SU-DHL-6 (cell line): ENCODE measurements at regions not wholly inside any gene's neighbourhood (a gene's known extent, or its start where the extent isn't known, plus 50 kb on each side); places are given as distances from the start of the nearest gene placed in this dataset.

ENCODE experiments used
- CTCF ChIP-seq: fragments of 200-600 bp; sonication (generic); IDR thresholded peaks from one replicate; pipeline ENCODE4 v1.5.1; 2017; ENCODE audit warnings: antibody characterized with exemption, mild to moderate bottlenecking, low read length, moderate library complexity; ENCODE audit not compliant: insufficient read depth, poor library complexity, severe bottlenecking
- EZH2phosphoT487 ChIP-seq: fragments of 200-600 bp; sonication (generic), shearing (Covaris generic); conservative IDR thresholded peaks from 2 replicates; pipeline ENCODE4 v1.6.1; 2018; ENCODE audit warnings: mild to moderate bottlenecking, antibody characterized with exemption, low read length, moderate library complexity, mixed read lengths

- no peak for TF ChIP-seq CTCF
- no peak for TF ChIP-seq EZH2phosphoT487
These were observed 425.8 kb upstream of the STEAP1 start for GRCh38 chr7:89728481-89728880.
